ENCODE measurements at regions not wholly inside any gene's neighbourhood (a gene's known extent, or its start where the extent isn't known, plus 50 kb on each side); places are given as distances from the start of the nearest gene placed in this dataset.

GRCh38 chr10:8400151-8400550 lies 345.7 kb downstream of the GATA3 start:
- Mint-ChIP-seq H3K9me3 (no peaks in the 10 kb centered on the region), H3K27ac (no peak overlapping the region), H3K4me1 (ENCODE audit: low read depth) (peaks cover 60% of the 10 kb centered on the region), H3K36me3 (ENCODE audit: low read depth) (no peaks in the 10 kb centered on the region), H3K27me3 (no peaks in the 10 kb centered on the region), H3K4me3 (no peak overlapping the region)
- no peak for TF ChIP-seq CTCF (IDR thresholded peaks at IDR 0.05)
- intact Hi-C loops (cut with micrococcal nuclease) = loop anchor here (5.0 to 10.0 kb wide), 3 partner anchors 73 to 345 kb away; partner anchors contain the start of gene GATA3
- DNase-seq = no peak
- no peak for ATAC-seq
- POLR2A ChIA-PET = no interaction called here
- CTCF ChIA-PET = no interaction called here

- Mint-ChIP-seq H3K4me3 (no peak overlapping the region), H3K9me3 (no peaks in the 10 kb centered on the region), H3K4me1 (ENCODE audit: low read depth) (peaks cover 64% of the 10 kb centered on the region), H3K27me3 (no peaks in the 10 kb centered on the region), H3K27ac (no peak overlapping the region), H3K36me3 (ENCODE audit: low read depth) (no peaks in the 10 kb centered on the region)
- ChIA-PET CTCF (no interaction called here), POLR2A (interaction anchor here (1.0 kb wide), 1 partner anchor 347 kb away, joined by 3 read pairs; no protein-coding TSS in a partner anchor)
- ATAC-seq (no peak), DNase-seq (no peak)
- intact Hi-C loops (cut with micrococcal nuclease) = loop anchor here (5.0 to 10.0 kb wide), 3 partner anchors 74 to 346 kb away; partner anchors contain the start of gene GATA3
- TF ChIP-seq CTCF (IDR thresholded peaks at IDR 0.05) = no peak
Measured at GRCh38 chr10:8400892-8401291, 346.4 kb downstream of the GATA3 start.

GRCh38 chr10:8401531-8401930 lies 347.0 kb downstream of the GATA3 start:
- POLR2A ChIA-PET = interaction anchor here (1.0 kb wide), 1 partner anchor 348 kb away, joined by 3 read pairs; no protein-coding TSS in a partner anchor
- no peak overlapping the region for H3K27ac Mint-ChIP-seq
- peaks cover 68% of the 10 kb centered on the region for H3K4me1 Mint-ChIP-seq (ENCODE audit: low read depth)
- no peaks in the 10 kb centered on the region for H3K27me3 Mint-ChIP-seq
- DNase-seq (no peak), ATAC-seq (no peak)
- H3K4me3 Mint-ChIP-seq = no peak overlapping the region
- H3K36me3 Mint-ChIP-seq (ENCODE audit: low read depth) = no peaks in the 10 kb centered on the region
- no peak for TF ChIP-seq CTCF (IDR thresholded peaks at IDR 0.05)
- CTCF ChIA-PET = interaction anchor here (1.0 to 1.3 kb wide), 3 partner anchors 21 to 55 kb away, joined by 3 to 5 read pairs (median 3); no protein-coding TSS in a partner anchor
- H3K9me3 Mint-ChIP-seq = no peaks in the 10 kb centered on the region
- intact Hi-C loops (cut with micrococcal nuclease) = loop anchor here (5.0 to 10.0 kb wide), 3 partner anchors 74 to 347 kb away; partner anchors contain the start of gene GATA3

GRCh38 chr10:8402576-8402975 lies 348.1 kb downstream of the GATA3 start:
- H3K4me3 Mint-ChIP-seq = peak overlapping the region; percentile 37
- POLR2A ChIA-PET = interaction anchor here (0.6 to 1.3 kb wide), 5 partner anchors 10 to 342 kb away, joined by 3 to 7 read pairs (median 4); no protein-coding TSS in a partner anchor
- no peaks in the 10 kb centered on the region for H3K9me3 Mint-ChIP-seq
- H3K4me1 Mint-ChIP-seq (ENCODE audit: low read depth) = peaks cover 75% of the 10 kb centered on the region
- TF ChIP-seq CTCF (IDR thresholded peaks at IDR 0.05) = no peak
- ATAC-seq (peak; percentile 89), DNase-seq (peak; percentile 66)
- intact Hi-C loops (cut with micrococcal nuclease) = loop anchor here (5.0 to 10.0 kb wide), 3 partner anchors 75 to 348 kb away; partner anchors contain the start of gene GATA3
- H3K27ac Mint-ChIP-seq = peak overlapping the region; percentile 85
- CTCF ChIA-PET = interaction anchor here (1.0 to 1.3 kb wide), 6 partner anchors 9 to 77 kb away, joined by 3 to 5 read pairs (median 4); no protein-coding TSS in a partner anchor
- no peaks in the 10 kb centered on the region for H3K27me3 Mint-ChIP-seq
- no peaks in the 10 kb centered on the region for H3K36me3 Mint-ChIP-seq (ENCODE audit: low read depth)

- DNase-seq = peak; percentile 7
- Mint-ChIP-seq H3K27me3 (no peaks in the 10 kb centered on the region), H3K27ac (peak overlapping the region; percentile 85), H3K36me3 (ENCODE audit: low read depth) (no peaks in the 10 kb centered on the region), H3K9me3 (no peaks in the 10 kb centered on the region), H3K4me1 (ENCODE audit: low read depth) (peaks cover 69% of the 10 kb centered on the region), H3K4me3 (peak overlapping the region; percentile 65)
- no peak for ATAC-seq
- intact Hi-C loops (cut with micrococcal nuclease) = loop anchor here (5.0 to 10.0 kb wide), 3 partner anchors 77 to 349 kb away; partner anchors contain the start of gene GATA3
- TF ChIP-seq CTCF (IDR thresholded peaks at IDR 0.05) = peak; percentile 47
- ChIA-PET CTCF (interaction anchor here (1.3 kb wide), 1 partner anchor 78 kb away, joined by 3 read pairs; no protein-coding TSS in a partner anchor), POLR2A (no interaction called here)
Measured at GRCh38 chr10:8403711-8404371, 349.4 kb downstream of the GATA3 start.

All from activated CD8-positive, alpha-beta T cell treated with anti-CD3 and anti-CD28 coated beads for 36 hours (primary cell).